Tibial nerve (tissue), 4 donors: ENCODE measurements at regions not wholly inside any gene's neighbourhood (a gene's known extent, or its start where the extent isn't known, plus 50 kb on each side); places are given as distances from the start of the nearest gene placed in this dataset.

ENCODE experiments used
- DNase-seq, 2 donors: peaks; one replicate each; pipeline ENCODE4 v3.0.0-alpha.2; 2019; ENCODE audit warnings: low spot score in 2 of 2
- H3K27ac ChIP-seq, 4 donors: fragments of 200-600 bp; sonication (generic) in 3 of 4; one replicate each; pipeline ENCODE4 v1.5.1; 2017 to 2019; ENCODE audit warnings: mild to moderate bottlenecking in 1 of 4
- H3K27me3 ChIP-seq, 2 donors: fragments of 200-600 bp; sonication (generic) in 1 of 2; one replicate each; pipeline versions ENCODE4 v1.5.1 to v1.6.0; 2017 to 2019
- H3K36me3 ChIP-seq, 3 donors: fragments of 200-600 bp; sonication (generic); one replicate each; pipeline ENCODE4 v1.5.1; 2018 to 2019
- H3K4me1 ChIP-seq, 4 donors: fragments of 200-600 bp; sonication (generic) in 3 of 4; one replicate each; pipeline ENCODE4 v1.5.1; 2017 to 2019
- H3K4me3 ChIP-seq, 4 donors: fragments of 200-600 bp; sonication (generic) in 3 of 4; one replicate each; pipeline ENCODE4 v1.5.1; 2017 to 2019; ENCODE audit warnings: mild to moderate bottlenecking in 1 of 4, moderate library complexity in 1 of 4
- H3K9me3 ChIP-seq, 4 donors: fragments of 200-600 bp; sonication (generic) in 3 of 4; one replicate each; pipeline ENCODE4 v1.5.1; 2017 to 2019
- CTCF ChIP-seq, 5 experiments: fragments of 200-600 bp in 3 of 5; fragments of 450-650 bp in 2 of 5; sonication (generic) in 3 of 5; IDR thresholded peaks; one replicate each; pipeline ENCODE4 v1.5.1; 2016 to 2019; ENCODE audit warnings: antibody characterized with exemption in 5 of 5, mild to moderate bottlenecking in 3 of 5, moderate library complexity in 2 of 5
- EP300 ChIP-seq, 2 donors: sonication (generic); formaldehyde crosslinking; IDR thresholded peaks; one replicate each; pipeline ENCODE4 v1.6.1; 2017; ENCODE audit warnings: antibody characterized with exemption in 2 of 2, mild to moderate bottlenecking in 1 of 2
- POLR2A ChIP-seq, 2 donors: fragments of 450-650 bp; IDR thresholded peaks; one replicate each; pipeline ENCODE4 v1.6.1; 2017; ENCODE audit warnings: antibody characterized with exemption in 2 of 2, mild to moderate bottlenecking in 2 of 2, moderate library complexity in 2 of 2
- WGBS, 2 donors: methylation state at CpG; one replicate each; pipeline ENCODE4 v1.1.5; 2018; 5-methylcytosine and 5-hydroxymethylcytosine counted together

GRCh38 chr7:155378580-155378934, 79.4 kb upstream of the EN2 start:
- Histone ChIP-seq H3K4me3 (no peak overlapping the region), H3K9me3 (no peaks in the 10 kb centered on the region), H3K4me1 (peaks cover 0 to 65% (median 38%) of the 10 kb centered on the region in 4 donors), H3K36me3 (no peaks in the 10 kb centered on the region), H3K27ac (no peak overlapping the region), H3K27me3 (peaks cover 3 to 100% of the 10 kb centered on the region in 2 donors)
- TF ChIP-seq EP300 (IDR thresholded peaks at IDR 0.05) (no peak), CTCF (IDR thresholded peaks at IDR 0.05) (no peak), POLR2A (IDR thresholded peaks at IDR 0.05) (no peak)
- 8 to 10% methylated on average over 6 of the region's 6 CpGs for WGBS, 2 donors
- DNase-seq = no peak

- TF ChIP-seq POLR2A (IDR thresholded peaks at IDR 0.05) (no peak), CTCF (IDR thresholded peaks at IDR 0.05) (no peak), EP300 (IDR thresholded peaks at IDR 0.05) (no peak)
- Histone ChIP-seq H3K27me3 (peaks cover 3 to 100% of the 10 kb centered on the region in 2 donors), H3K9me3 (no peaks in the 10 kb centered on the region), H3K36me3 (no peaks in the 10 kb centered on the region), H3K4me1 (peaks cover 0 to 59% (median 31%) of the 10 kb centered on the region in 4 donors), H3K4me3 (no peak overlapping the region), H3K27ac (no peak overlapping the region)
- 6 to 7% methylated on average over 10 of the region's 10 CpGs for WGBS, 2 donors
- DNase-seq = no peak
These were observed 78.7 kb upstream of the EN2 start for GRCh38 chr7:155378959-155379871.

- DNase-seq = peak; percentile 41 to 49
- no peaks in the 10 kb centered on the region for H3K9me3 ChIP-seq
- WGBS, 2 donors = 4 to 6% methylated on average over 18 of the region's 18 CpGs
- H3K4me3 ChIP-seq = no peak overlapping the region
- H3K36me3 ChIP-seq = no peaks in the 10 kb centered on the region
- peaks cover 3 to 100% of the 10 kb centered on the region in 2 donors for H3K27me3 ChIP-seq
- TF ChIP-seq POLR2A (IDR thresholded peaks at IDR 0.05) = no peak
- TF ChIP-seq CTCF (IDR thresholded peaks at IDR 0.05) = peak; percentile 48 to 75 (median 49)
- no peak overlapping the region for H3K27ac ChIP-seq
- peaks cover 0 to 48% (median 20%) of the 10 kb centered on the region in 4 donors for H3K4me1 ChIP-seq
These were observed 77.6 kb upstream of the EN2 start for GRCh38 chr7:155380221-155380861.

- no peak for DNase-seq
- Histone ChIP-seq H3K27me3 (peaks cover 3 to 100% of the 10 kb centered on the region in 2 donors), H3K9me3 (no peaks in the 10 kb centered on the region), H3K36me3 (no peaks in the 10 kb centered on the region), H3K27ac (no peak overlapping the region), H3K4me1 (peaks cover 0 to 42% (median 17%) of the 10 kb centered on the region in 4 donors), H3K4me3 (peak overlapping the region in 3 of 4 donors; percentile 5 to 39 (median 21))
- no peak for TF ChIP-seq CTCF (IDR thresholded peaks at IDR 0.05)
- TF ChIP-seq POLR2A (IDR thresholded peaks at IDR 0.05) = no peak
- no peak for TF ChIP-seq EP300 (IDR thresholded peaks at IDR 0.05)
- WGBS, 2 donors = 1 to 3% methylated on average over 26 to 38 of the region's 42 CpGs
These were observed 76.7 kb upstream of the EN2 start for GRCh38 chr7:155380976-155381851.
